OCI-LY3 (cell line): ENCODE measurements at regions not wholly inside any gene's neighbourhood (a gene's known extent, or its start where the extent isn't known, plus 50 kb on each side); places are given as distances from the start of the nearest gene placed in this dataset.

ENCODE experiments used
- H2AFZ ChIP-seq: fragments of 200-600, 300-600 bp; shearing (Covaris generic); 2 replicates; pipeline ENCODE4 v1.6.0; 2014; ENCODE audit warnings: antibody characterized with exemption, low read depth, low read length
- H3K27ac ChIP-seq: fragments of 200-600, 300-600 bp; sonication (generic); 2 replicates; pipeline ENCODE4 v1.5.1; 2014; ENCODE audit warnings: mild to moderate bottlenecking, low read length, moderate library complexity, mixed read lengths
- H3K27me3 ChIP-seq: fragments of 200-600, 300-600 bp; sonication (generic); 2 replicates; pipeline ENCODE4 v1.6.1; 2014; ENCODE audit warnings: low read depth, low read length, mixed read lengths
- H3K36me3 ChIP-seq: fragments of 200-600, 300-600 bp; sonication (generic); replicated peaks from 2 replicates; pipeline ENCODE3; 2014; ENCODE audit warnings: low read depth, low read length, mixed read lengths
- H3K4me1 ChIP-seq: fragments of 300-600, 200-600 bp; sonication (generic); 2 replicates; pipeline ENCODE4 v1.6.1; 2014; ENCODE audit warnings: low read length, mixed read lengths
- H3K4me2 ChIP-seq: fragments of 200-600, 300-600 bp; sonication (generic); 2 replicates; pipeline ENCODE4 v1.6.1; 2014; ENCODE audit warnings: low read length, mixed read lengths
- H3K4me3 ChIP-seq: fragments of 300-600, 200-600 bp; sonication (generic); 2 replicates; pipeline ENCODE4 v1.5.1; 2014; ENCODE audit warnings: antibody characterized with exemption, mild to moderate bottlenecking, low read length, moderate library complexity
- H3K79me2 ChIP-seq: fragments of 300-600, 200-600 bp; shearing (Covaris generic); 2 replicates; pipeline ENCODE4 v1.6.1; 2014; ENCODE audit warnings: mild to moderate bottlenecking, low read length, mixed read lengths
- H3K9ac ChIP-seq: fragments of 300-600, 200-600 bp; shearing (Covaris generic); 2 replicates; pipeline ENCODE4 v1.6.0; 2014; ENCODE audit warnings: mild to moderate bottlenecking, low read length, moderate library complexity
- H3K9me3 ChIP-seq: fragments of 200-600, 300-600 bp; shearing (Covaris generic); 2 replicates; pipeline ENCODE4 v1.6.1; 2014; ENCODE audit warnings: low read length, mixed read lengths; ENCODE audit not compliant: insufficient read depth
- H4K20me1 ChIP-seq: fragments of 200-600, 300-600 bp; sonication (generic); 2 replicates; pipeline ENCODE4 v1.6.1; 2016; ENCODE audit warnings: low read length, mixed read lengths; ENCODE audit not compliant: insufficient read depth
- CTCF ChIP-seq: fragments of 200-600, 300-600 bp; sonication (generic); IDR thresholded peaks from 2 replicates; pipeline ENCODE4 v1.5.1; 2014; ENCODE audit warnings: antibody characterized with exemption, low read length, low read depth
- EZH2phosphoT487 ChIP-seq: fragments of 200-600 bp; shearing (Covaris generic); IDR thresholded peaks from 2 replicates; pipeline ENCODE4 v1.6.1; 2018; ENCODE audit warnings: antibody characterized with exemption, mixed run types, low read depth

GRCh38 chr7:136138991-136139390 lies 161.8 kb upstream of the MTPN start:
- Histone ChIP-seq H3K27me3 (peaks cover 16% of the 10 kb centered on the region), H3K27ac (no peak overlapping the region), H2AFZ (no peak overlapping the region), H3K4me2 (no peak overlapping the region), H3K4me1 (no peaks in the 10 kb centered on the region), H3K4me3 (no peak overlapping the region), H3K36me3 (no peaks in the 10 kb centered on the region), H3K9me3 (no peaks in the 10 kb centered on the region), H4K20me1 (no peaks in the 10 kb centered on the region), H3K79me2 (no peaks in the 10 kb centered on the region), H3K9ac (no peak overlapping the region)
- TF ChIP-seq EZH2phosphoT487 = no peak
- TF ChIP-seq CTCF = no peak

GRCh38 chr7:136136906-136137454 lies 159.8 kb upstream of the MTPN start:
- no peak overlapping the region for H2AFZ ChIP-seq
- no peak overlapping the region for H3K27ac ChIP-seq
- H4K20me1 ChIP-seq = no peaks in the 10 kb centered on the region
- no peak for TF ChIP-seq EZH2phosphoT487
- no peak for TF ChIP-seq CTCF
- no peak overlapping the region for H3K4me2 ChIP-seq
- H3K79me2 ChIP-seq = no peaks in the 10 kb centered on the region
- H3K27me3 ChIP-seq = peaks cover 17% of the 10 kb centered on the region
- H3K9ac ChIP-seq = no peak overlapping the region
- no peaks in the 10 kb centered on the region for H3K36me3 ChIP-seq
- H3K4me3 ChIP-seq = no peak overlapping the region
- no peaks in the 10 kb centered on the region for H3K9me3 ChIP-seq
- no peaks in the 10 kb centered on the region for H3K4me1 ChIP-seq

GRCh38 chr7:136134503-136134902 lies 157.3 kb upstream of the MTPN start:
- Histone ChIP-seq H3K79me2 (no peaks in the 10 kb centered on the region), H4K20me1 (no peaks in the 10 kb centered on the region), H3K9ac (no peak overlapping the region), H3K9me3 (no peaks in the 10 kb centered on the region), H2AFZ (no peak overlapping the region), H3K27me3 (peaks cover 13% of the 10 kb centered on the region), H3K4me2 (no peak overlapping the region), H3K4me1 (no peaks in the 10 kb centered on the region), H3K4me3 (no peak overlapping the region), H3K36me3 (no peaks in the 10 kb centered on the region), H3K27ac (no peak overlapping the region)
- TF ChIP-seq EZH2phosphoT487 = no peak
- TF ChIP-seq CTCF = no peak

- Histone ChIP-seq H2AFZ (no peak overlapping the region), H3K27ac (no peak overlapping the region), H3K79me2 (no peaks in the 10 kb centered on the region), H3K4me3 (no peak overlapping the region), H3K9ac (no peak overlapping the region), H4K20me1 (no peaks in the 10 kb centered on the region), H3K27me3 (peaks cover 5% of the 10 kb centered on the region; the same call in 1 of the 2 replicates), H3K4me1 (no peaks in the 10 kb centered on the region), H3K36me3 (no peaks in the 10 kb centered on the region), H3K4me2 (no peak overlapping the region), H3K9me3 (no peaks in the 10 kb centered on the region)
- TF ChIP-seq CTCF (no peak), EZH2phosphoT487 (no peak)
Measured at GRCh38 chr7:136133551-136133950, 156.4 kb upstream of the MTPN start.
